ENCODE measurements at regions not wholly inside any gene's neighbourhood (a gene's known extent, or its start where the extent isn't known, plus 50 kb on each side); places are given as distances from the start of the nearest gene placed in this dataset.

DNA sequence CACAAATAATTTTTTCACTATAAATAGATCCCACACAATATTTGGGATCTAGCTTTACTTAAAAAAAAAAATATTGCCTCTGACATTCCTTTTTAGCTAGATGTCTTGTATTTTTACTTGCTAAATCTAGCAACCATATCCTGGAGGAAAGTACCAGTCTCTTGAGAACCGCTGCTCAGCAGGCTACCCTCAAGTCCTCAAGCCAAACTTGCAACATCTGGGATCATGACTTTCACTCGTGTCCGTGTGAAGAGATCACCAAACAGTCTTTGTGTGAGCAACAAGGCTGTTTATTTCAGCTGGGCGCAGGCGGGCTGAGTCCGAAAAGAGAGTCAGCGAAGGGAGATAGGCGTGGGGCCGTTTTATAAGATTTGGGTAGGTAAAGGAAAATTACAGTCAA lies 180.3 kb upstream of the FER start:
- no peak overlapping the region for H3K4me3 ChIP-seq
- intact Hi-C loops (cut with DNase I): no loop called here
- H3K9me3 ChIP-seq: no peaks in the 10 kb centered on the region
- no peaks in the 10 kb centered on the region for H3K4me1 ChIP-seq
- TF ChIP-seq POLR2A (IDR thresholded peaks at IDR 0.05) (no peak), POLR2AphosphoS5 (IDR thresholded peaks at IDR 0.05; ENCODE audit: insufficient read depth in 1 of 2, low read depth in 1 of 2) (no peak)
- TF ChIP-seq, protein P1, sequence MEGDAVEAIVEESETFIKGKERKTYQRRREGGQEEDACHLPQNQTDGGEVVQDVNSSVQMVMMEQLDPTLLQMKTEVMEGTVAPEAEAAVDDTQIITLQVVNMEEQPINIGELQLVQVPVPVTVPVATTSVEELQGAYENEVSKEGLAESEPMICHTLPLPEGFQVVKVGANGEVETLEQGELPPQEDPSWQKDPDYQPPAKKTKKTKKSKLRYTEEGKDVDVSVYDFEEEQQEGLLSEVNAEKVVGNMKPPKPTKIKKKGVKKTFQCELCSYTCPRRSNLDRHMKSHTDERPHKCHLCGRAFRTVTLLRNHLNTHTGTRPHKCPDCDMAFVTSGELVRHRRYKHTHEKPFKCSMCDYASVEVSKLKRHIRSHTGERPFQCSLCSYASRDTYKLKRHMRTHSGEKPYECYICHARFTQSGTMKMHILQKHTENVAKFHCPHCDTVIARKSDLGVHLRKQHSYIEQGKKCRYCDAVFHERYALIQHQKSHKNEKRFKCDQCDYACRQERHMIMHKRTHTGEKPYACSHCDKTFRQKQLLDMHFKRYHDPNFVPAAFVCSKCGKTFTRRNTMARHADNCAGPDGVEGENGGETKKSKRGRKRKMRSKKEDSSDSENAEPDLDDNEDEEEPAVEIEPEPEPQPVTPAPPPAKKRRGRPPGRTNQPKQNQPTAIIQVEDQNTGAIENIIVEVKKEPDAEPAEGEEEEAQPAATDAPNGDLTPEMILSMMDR (IDR thresholded peaks at IDR 0.05): no peak
- DNase-seq (ENCODE audit: extremely low spot score in 2 of 2): no peak
- no peaks in the 10 kb centered on the region for H3K27me3 ChIP-seq
- H3K36me3 ChIP-seq: no peaks in the 10 kb centered on the region
- no peak overlapping the region for H3K27ac ChIP-seq

DNA sequence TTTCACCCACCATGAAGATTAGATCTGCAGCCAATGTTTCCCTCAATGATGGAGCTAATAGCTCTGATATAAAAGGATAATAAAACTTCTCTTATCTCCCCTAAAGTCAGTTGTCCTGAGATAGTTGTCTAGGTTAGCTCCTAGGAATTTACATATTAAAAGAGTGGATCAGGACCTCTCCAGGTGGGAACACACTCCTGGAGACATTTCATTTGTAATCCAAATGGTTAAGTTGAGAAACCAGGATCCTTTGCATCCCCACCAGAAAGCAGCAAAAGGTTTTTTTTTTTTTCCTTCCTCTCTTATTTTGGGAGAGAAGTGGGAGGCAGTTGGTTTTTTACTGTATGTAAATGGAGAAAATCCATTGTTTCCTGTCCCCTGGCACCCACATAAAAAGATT lies 182.5 kb upstream of the FBXL17 start:
- no peaks in the 10 kb centered on the region for H3K36me3 ChIP-seq
- no peak for DNase-seq (ENCODE audit: extremely low spot score in 2 of 2)
- H3K4me3 ChIP-seq: no peak overlapping the region
- H3K27me3 ChIP-seq: no peaks in the 10 kb centered on the region
- no peaks in the 10 kb centered on the region for H3K4me1 ChIP-seq
- TF ChIP-seq POLR2A (IDR thresholded peaks at IDR 0.05): no peak
- no peak for TF ChIP-seq POLR2AphosphoS5 (IDR thresholded peaks at IDR 0.05; ENCODE audit: insufficient read depth in 1 of 2, low read depth in 1 of 2)
- TF ChIP-seq, protein P1 (IDR thresholded peaks at IDR 0.05): no peak
- no peaks in the 10 kb centered on the region for H3K9me3 ChIP-seq
- no peak overlapping the region for H3K27ac ChIP-seq
- intact Hi-C loops (cut with DNase I): no loop called here

DNA sequence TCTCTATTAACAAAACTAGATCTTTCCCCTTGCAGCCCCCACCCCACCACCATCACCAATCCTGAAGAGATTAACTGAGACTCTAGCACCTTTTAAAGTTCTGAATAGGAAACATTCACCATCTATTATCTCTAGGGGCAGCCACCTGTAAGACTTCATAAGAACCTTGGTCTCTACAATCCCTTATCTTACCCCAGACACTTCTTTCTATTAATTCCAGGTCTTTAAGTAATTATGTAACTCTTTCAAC lies 180.2 kb upstream of the FBXL17 start:
- Histone ChIP-seq H3K27me3 (no peaks in the 10 kb centered on the region), H3K36me3 (no peaks in the 10 kb centered on the region), H3K27ac (no peak overlapping the region), H3K4me3 (no peak overlapping the region), H3K4me1 (no peaks in the 10 kb centered on the region), H3K9me3 (no peaks in the 10 kb centered on the region)
- no peak for DNase-seq (ENCODE audit: extremely low spot score in 2 of 2)
- intact Hi-C loops (cut with DNase I): no loop called here
- no peak for TF ChIP-seq POLR2A (IDR thresholded peaks at IDR 0.05)
- no peak for TF ChIP-seq POLR2AphosphoS5 (IDR thresholded peaks at IDR 0.05; ENCODE audit: insufficient read depth in 1 of 2, low read depth in 1 of 2)
- TF ChIP-seq, protein P1 (IDR thresholded peaks at IDR 0.05): no peak

DNA sequence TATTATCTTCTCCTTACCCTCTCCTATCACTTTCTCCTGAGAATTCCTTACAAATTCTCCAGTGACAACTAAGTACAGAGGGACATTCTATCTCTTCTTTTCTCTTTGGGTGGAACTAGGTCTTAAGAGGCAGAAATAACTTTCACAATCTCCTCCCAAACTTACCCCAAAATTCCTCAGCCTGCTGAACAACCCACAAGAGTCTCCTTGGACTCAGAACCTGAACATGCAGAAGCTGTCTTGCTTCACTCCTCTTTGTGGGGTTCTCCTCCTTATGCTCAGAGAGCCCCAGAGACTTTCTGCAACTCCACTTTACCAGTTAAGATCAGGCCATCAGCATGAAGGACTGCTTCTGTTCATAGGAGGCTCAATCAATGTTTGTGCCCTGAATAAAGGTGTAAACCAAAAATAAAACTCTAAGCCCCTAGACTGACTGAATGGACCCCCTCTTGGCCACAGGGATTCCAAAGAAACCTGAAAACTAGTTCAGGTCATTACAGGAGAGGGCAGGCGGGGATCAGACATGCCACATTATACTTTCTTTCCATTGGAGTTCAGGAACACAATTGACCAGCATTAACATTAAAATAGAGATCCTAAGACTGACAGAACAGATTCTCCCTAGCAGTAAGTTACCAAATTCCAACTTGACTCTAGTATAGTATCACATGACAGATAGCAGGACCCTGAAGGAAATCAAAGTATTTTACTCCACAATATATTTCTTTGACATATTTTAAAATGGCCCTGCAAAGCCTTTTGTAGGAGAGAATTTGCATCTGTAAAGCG lies 179.7 kb upstream of the FBXL17 start:
- Histone ChIP-seq H3K4me1 (no peaks in the 10 kb centered on the region), H3K36me3 (no peaks in the 10 kb centered on the region), H3K4me3 (no peak overlapping the region), H3K27me3 (no peaks in the 10 kb centered on the region), H3K9me3 (no peaks in the 10 kb centered on the region), H3K27ac (peak overlapping the region; percentile 58)
- TF ChIP-seq, protein P1 (IDR thresholded peaks at IDR 0.05): no peak
- TF ChIP-seq POLR2AphosphoS5 (IDR thresholded peaks at IDR 0.05; ENCODE audit: insufficient read depth in 1 of 2, low read depth in 1 of 2) (no peak), POLR2A (IDR thresholded peaks at IDR 0.05) (no peak)
- DNase-seq (ENCODE audit: extremely low spot score in 2 of 2): no peak
- intact Hi-C loops (cut with DNase I): no loop called here

DNA sequence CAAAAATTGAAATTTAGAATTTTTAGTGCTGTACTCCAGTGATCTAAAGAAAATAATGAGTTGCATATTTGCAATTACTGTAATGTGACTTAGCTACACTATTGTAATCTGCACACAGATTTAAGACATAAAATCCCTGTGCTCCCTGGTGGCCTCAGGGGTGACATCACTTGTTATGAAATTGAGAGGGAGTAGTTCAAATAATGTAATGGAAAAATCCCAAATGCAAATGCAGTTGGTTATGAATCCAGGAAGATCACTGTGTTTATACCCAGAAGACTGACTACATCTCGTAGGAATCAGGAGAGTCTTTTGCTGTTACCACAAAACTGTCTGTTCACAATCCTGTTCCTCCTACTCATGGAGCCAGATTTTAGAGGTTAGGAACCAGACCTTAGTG lies 178.7 kb upstream of the FBXL17 start:
- Histone ChIP-seq H3K4me1 (no peaks in the 10 kb centered on the region), H3K36me3 (no peaks in the 10 kb centered on the region), H3K9me3 (no peaks in the 10 kb centered on the region), H3K4me3 (no peak overlapping the region), H3K27ac (peak overlapping the region; percentile 58), H3K27me3 (no peaks in the 10 kb centered on the region)
- TF ChIP-seq POLR2AphosphoS5 (IDR thresholded peaks at IDR 0.05; ENCODE audit: insufficient read depth in 1 of 2, low read depth in 1 of 2): peak in 1 of 2 donors; percentile 39
- TF ChIP-seq, protein P1 (IDR thresholded peaks at IDR 0.05): no peak
- no peak for DNase-seq (ENCODE audit: extremely low spot score in 2 of 2)
- intact Hi-C loops (cut with DNase I): no loop called here

Data from vagina (tissue), 2 donors.